Mucosa of descending colon (tissue), 3 donors: ENCODE measurements at regions not wholly inside any gene's neighbourhood (a gene's known extent, or its start where the extent isn't known, plus 50 kb on each side); places are given as distances from the start of the nearest gene placed in this dataset.

ENCODE experiments used
- ATAC-seq: fragments of 200-7000 bp; cut with Tn5 transposase; one replicate; pipeline ENCODE4 v1.9.1; 2020; ENCODE audit warnings: mild to moderate bottlenecking, moderate library complexity
- DNase-seq, 3 donors: peaks; one replicate each; pipeline ENCODE4 v3.0.0-alpha.2; 2020
- H3K36me3 ChIP-seq: fragments of 200-600 bp; one replicate; pipeline ENCODE4 v1.8.0; 2021; ENCODE audit warnings: low read depth, mild to moderate bottlenecking
- H3K4me1 ChIP-seq: fragments of 200-600 bp; one replicate; pipeline ENCODE4 v1.8.0; 2021; ENCODE audit warnings: low read depth, mild to moderate bottlenecking
- H3K4me3 ChIP-seq: fragments of 200-600 bp; one replicate; pipeline ENCODE4 v1.8.0; 2021; ENCODE audit warnings: mild to moderate bottlenecking
- H3K9me3 ChIP-seq: fragments of 200-600 bp; one replicate; pipeline ENCODE4 v1.8.0; 2021; ENCODE audit warnings: mild to moderate bottlenecking
- intact Hi-C, 2 donors: fragments of 100-400 bp; cut with DNase I in 1 of 2; cut with micrococcal nuclease in 1 of 2; formaldehyde crosslinking; loops; one replicate each; pipeline versions ENCODE4 v1.11.0 to v1.11.1; 2022; cut with DNase I, micrococcal nuclease
- TF ChIP-seq, protein P1 (sequence below): fragments of 200-600 bp; IDR thresholded peaks from one replicate; pipeline ENCODE4 v1.8.0; 2022; ENCODE audit warnings: antibody characterized with exemption, mild to moderate bottlenecking
- donor health status: DM: no; HTN: no; CAD: no; lungs with moderate emphysema.
- donor health status: DM: no; HTN: no; CAD: no.
- donor health status: DM: no; HTN: yes; CAD: no.

DNA sequence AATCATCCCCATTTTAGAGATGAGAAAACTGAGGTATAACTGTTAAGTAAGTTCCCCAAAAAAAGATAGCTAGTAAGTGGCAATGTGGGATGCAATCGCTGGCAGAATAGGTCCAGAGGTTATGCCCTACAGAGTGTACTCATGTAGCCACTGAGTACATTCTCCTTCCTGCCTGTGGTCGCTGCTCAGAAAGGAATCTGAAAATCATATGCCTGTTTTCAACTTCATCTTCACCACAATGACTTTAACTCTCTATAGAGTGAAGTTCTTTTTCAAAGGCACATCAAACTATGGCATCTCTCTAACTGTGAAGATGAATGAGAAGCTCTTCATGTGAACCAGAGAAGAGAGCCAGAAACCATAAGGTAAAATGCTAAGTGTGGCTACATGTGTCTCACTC, 162.2 kb upstream of the SLC25A13 start:
- ATAC-seq: no peak

DNA sequence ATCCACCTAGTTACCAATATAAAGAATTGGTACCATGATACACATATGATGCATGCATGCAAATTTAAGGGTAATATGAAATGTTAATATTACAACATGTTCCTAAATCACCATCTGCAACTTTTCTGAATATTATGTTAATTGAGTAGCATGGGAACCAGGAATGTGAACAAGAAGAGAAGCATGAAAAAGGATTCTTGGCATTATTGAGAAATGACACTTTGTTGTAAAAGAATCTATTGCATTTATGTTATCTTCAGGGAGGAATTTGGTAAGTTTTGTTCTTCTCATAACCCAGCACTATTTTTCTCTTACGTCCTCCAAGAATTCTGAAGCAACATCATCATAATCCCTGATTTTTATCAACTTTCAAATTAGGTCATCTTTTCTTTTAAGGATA, 159.9 kb upstream of the SLC25A13 start:
- intact Hi-C loops: no loop called here
- TF ChIP-seq, protein P1, sequence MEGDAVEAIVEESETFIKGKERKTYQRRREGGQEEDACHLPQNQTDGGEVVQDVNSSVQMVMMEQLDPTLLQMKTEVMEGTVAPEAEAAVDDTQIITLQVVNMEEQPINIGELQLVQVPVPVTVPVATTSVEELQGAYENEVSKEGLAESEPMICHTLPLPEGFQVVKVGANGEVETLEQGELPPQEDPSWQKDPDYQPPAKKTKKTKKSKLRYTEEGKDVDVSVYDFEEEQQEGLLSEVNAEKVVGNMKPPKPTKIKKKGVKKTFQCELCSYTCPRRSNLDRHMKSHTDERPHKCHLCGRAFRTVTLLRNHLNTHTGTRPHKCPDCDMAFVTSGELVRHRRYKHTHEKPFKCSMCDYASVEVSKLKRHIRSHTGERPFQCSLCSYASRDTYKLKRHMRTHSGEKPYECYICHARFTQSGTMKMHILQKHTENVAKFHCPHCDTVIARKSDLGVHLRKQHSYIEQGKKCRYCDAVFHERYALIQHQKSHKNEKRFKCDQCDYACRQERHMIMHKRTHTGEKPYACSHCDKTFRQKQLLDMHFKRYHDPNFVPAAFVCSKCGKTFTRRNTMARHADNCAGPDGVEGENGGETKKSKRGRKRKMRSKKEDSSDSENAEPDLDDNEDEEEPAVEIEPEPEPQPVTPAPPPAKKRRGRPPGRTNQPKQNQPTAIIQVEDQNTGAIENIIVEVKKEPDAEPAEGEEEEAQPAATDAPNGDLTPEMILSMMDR: no peak
- ATAC-seq: no peak

More for the DNA sequence above, 162.2 kb upstream of the SLC25A13 start:
- Histone ChIP-seq H3K4me3 (no peak overlapping the region), H3K36me3 (no peaks in the 10 kb centered on the region), H3K4me1 (no peaks in the 10 kb centered on the region), H3K9me3 (no peaks in the 10 kb centered on the region)
- intact Hi-C loops: no loop called here
- TF ChIP-seq, protein P1: no peak
- DNase-seq: no peak

DNA sequence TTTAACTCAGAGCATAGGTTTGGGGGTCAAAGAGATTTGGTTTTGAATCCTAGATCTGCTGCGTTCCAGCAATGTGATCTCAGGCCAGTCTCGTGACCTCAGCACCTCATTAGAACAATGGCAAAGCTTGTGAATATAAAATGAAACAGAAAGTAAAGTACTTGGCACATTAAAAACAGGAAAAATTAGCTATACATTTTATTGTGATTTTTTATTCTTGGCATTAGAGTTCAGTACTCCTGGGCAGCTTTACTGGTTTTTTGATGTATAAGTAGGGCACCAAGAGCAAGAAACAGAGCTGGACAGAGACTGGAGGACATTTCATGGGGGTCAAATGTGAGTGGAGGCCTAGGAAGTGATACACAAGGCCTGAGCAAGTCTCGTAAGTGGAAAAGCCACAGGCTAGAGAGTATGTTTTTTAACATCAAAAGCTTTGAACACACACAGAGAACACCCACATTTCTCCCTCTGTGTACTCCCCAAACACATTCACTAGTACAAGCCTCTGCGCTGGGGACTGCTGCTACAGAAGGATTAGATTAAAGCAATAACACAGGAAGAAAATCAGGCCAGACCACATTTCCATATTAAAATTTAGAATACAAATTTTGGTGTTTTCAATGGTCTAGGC, 157.2 kb upstream of the SLC25A13 start:
- Histone ChIP-seq H3K4me3 (no peak overlapping the region), H3K36me3 (no peaks in the 10 kb centered on the region), H3K9me3 (no peaks in the 10 kb centered on the region), H3K4me1 (no peaks in the 10 kb centered on the region)
- DNase-seq (no peak), ATAC-seq (no peak)
- TF ChIP-seq, protein P1: no peak
- intact Hi-C loops: no loop called here

More for the DNA sequence above, 159.9 kb upstream of the SLC25A13 start:
- Histone ChIP-seq H3K36me3 (no peaks in the 10 kb centered on the region), H3K4me3 (no peak overlapping the region), H3K9me3 (no peaks in the 10 kb centered on the region), H3K4me1 (no peaks in the 10 kb centered on the region)
- no peak for DNase-seq

DNA sequence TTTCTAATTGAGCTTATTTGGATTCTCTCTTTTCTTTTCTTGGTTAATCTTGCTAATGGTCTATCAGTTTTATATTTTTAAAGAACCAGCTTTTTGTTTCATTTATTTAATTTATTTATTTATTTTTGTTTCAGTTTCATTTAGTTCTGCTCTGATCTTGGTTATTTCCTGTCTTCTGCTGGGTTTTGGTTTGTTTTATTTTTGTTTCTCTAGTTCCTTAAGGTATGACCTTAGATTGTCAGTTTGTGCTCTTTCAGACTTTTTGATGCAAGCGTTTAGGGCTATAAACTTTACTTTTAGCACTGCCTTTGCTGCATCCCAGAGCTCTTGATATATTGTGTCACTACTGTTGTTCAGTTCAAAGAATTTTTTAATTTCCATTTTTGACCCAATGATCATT, 149.7 kb upstream of the SLC25A13 start:
- ATAC-seq (no peak), DNase-seq (no peak)
- Histone ChIP-seq H3K4me3 (no peak overlapping the region), H3K4me1 (no peaks in the 10 kb centered on the region), H3K9me3 (no peaks in the 10 kb centered on the region), H3K36me3 (no peaks in the 10 kb centered on the region)
- TF ChIP-seq, protein P1: no peak
- intact Hi-C loops: no loop called here

DNA sequence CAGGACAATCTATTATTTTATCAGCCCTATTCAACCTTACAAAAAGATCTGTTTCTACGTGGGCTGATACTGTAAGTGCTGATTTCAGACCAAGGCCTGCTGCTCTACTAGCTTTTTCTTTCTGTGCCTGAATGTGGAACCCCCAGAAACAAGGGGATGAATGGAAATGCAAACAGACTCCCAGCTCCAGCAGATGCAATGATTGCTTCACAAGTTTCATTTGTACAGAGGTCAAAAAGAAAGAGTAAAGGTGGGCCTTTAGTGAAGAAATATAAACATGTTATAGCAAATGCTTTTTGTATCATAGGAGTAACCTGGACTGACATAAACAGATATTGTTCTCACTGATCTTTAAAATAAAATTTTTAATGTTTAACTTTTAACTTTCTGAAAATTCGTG, 130.2 kb upstream of the SLC25A13 start:
- TF ChIP-seq, protein P1: no peak
- Histone ChIP-seq H3K4me1 (no peaks in the 10 kb centered on the region), H3K36me3 (no peaks in the 10 kb centered on the region), H3K4me3 (no peak overlapping the region), H3K9me3 (no peaks in the 10 kb centered on the region)
- no peak for DNase-seq
- intact Hi-C loops: no loop called here
- no peak for ATAC-seq

DNA sequence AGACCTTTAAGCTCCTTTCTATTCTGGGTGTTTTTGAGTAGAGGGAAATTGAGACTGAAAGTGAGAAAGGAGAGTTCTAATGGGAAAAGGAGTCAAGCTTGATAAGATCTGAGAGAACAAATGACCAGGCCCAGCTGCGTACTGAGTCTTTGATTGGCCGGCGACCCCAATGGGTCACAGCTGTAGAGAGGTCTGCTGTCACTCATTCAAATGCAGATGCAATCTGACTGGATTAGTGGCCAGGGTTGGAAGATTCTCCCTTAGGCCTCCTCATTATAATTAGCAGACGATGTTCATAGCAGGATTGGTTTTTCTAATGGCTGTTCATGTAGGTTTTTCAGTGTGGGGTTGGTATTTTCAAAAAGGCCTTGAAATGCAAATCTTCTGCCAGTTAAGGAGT, 127.2 kb upstream of the SLC25A13 start:
- ATAC-seq (no peak), DNase-seq (no peak)
- TF ChIP-seq, protein P1: no peak
- intact Hi-C loops: no loop called here
- Histone ChIP-seq H3K36me3 (no peaks in the 10 kb centered on the region), H3K4me1 (no peaks in the 10 kb centered on the region), H3K4me3 (no peak overlapping the region), H3K9me3 (no peaks in the 10 kb centered on the region)
